Heart left ventricle (tissue), 16 donors: ENCODE measurements at regions not wholly inside any gene's neighbourhood (a gene's known extent, or its start where the extent isn't known, plus 50 kb on each side); places are given as distances from the start of the nearest gene placed in this dataset.

Source experiments
- ATAC-seq, 4 donors: fragments of 200-7000 bp; cut with Tn5 transposase; one replicate each; pipeline ENCODE4 v1.9.1; 2020 to 2022; ENCODE audit warnings: moderate library complexity in 4 of 4, mild to moderate bottlenecking in 3 of 4, moderate number of reproducible peaks in 1 of 4
- DNase-seq, 5 donors: peaks; one replicate each; pipeline ENCODE4 v3.0.0-alpha.2; 2020
- H3K27ac ChIP-seq, 12 donors: fragments of 200-600 bp; sonication (generic) in 4 of 12; one replicate each; pipeline versions ENCODE4 v1.5.0 to v1.8.0; 2016 to 2022; ENCODE audit warnings: mild to moderate bottlenecking in 2 of 12
- H3K27me3 ChIP-seq, 9 donors: fragments of 200-600 bp; sonication (generic) in 2 of 9; one replicate each; pipeline versions ENCODE4 v1.5.1 to v1.8.0; 2016 to 2022; ENCODE audit warnings: mild to moderate bottlenecking in 3 of 9
- H3K36me3 ChIP-seq, 9 donors: fragments of 200-600 bp; sonication (generic) in 2 of 9; one replicate each; pipeline versions ENCODE4 v1.5.0 to v1.8.0; 2018 to 2022; ENCODE audit warnings: mild to moderate bottlenecking in 2 of 9
- H3K4me1 ChIP-seq, 12 donors: fragments of 200-600 bp; sonication (generic) in 4 of 12; one replicate each; pipeline versions ENCODE4 v1.5.0 to v1.8.0; 2016 to 2022; ENCODE audit warnings: mild to moderate bottlenecking in 3 of 12
- H3K4me3 ChIP-seq, 12 donors: fragments of 200-600 bp; sonication (generic) in 4 of 12; one replicate each; pipeline versions ENCODE4 v1.5.0 to v1.8.0; 2017 to 2022; ENCODE audit warnings: mild to moderate bottlenecking in 9 of 12, moderate library complexity in 4 of 12
- H3K9me3 ChIP-seq, 12 donors: fragments of 200-600 bp; sonication (generic) in 4 of 12; one replicate each; pipeline versions ENCODE4 v1.5.0 to v1.8.0; 2016 to 2022; ENCODE audit warnings: mild to moderate bottlenecking in 1 of 12
- POLR2A ChIP-seq, 2 donors: fragments of 450-650 bp; IDR thresholded peaks; one replicate each; pipeline ENCODE4 v1.6.1; 2017; ENCODE audit warnings: antibody characterized with exemption in 2 of 2, mild to moderate bottlenecking in 2 of 2, moderate library complexity in 2 of 2
- WGBS, 4 donors: extraction: QIAGEN DNeasy Blood & Tissue Kit in 2 of 4; methylation state at CpG; one replicate each; pipeline versions ENCODE4 v1.1.5 to v1.1.7; 2013 to 2018; 5-methylcytosine and 5-hydroxymethylcytosine counted together
- intact Hi-C, 10 donors: fragments of 100-400 bp; cut with DNase I; formaldehyde crosslinking; loops; one replicate each; pipeline versions ENCODE4 v1.11.1 to v1.14.2; 2022
- TF ChIP-seq, protein P1 (sequence below), 12 donors: fragments of 200-600 bp; sonication (generic) in 4 of 12; IDR thresholded peaks; one replicate each; pipeline versions ENCODE4 v1.5.0 to v1.8.0; 2018 to 2022; ENCODE audit warnings: antibody characterized with exemption in 12 of 12, mild to moderate bottlenecking in 5 of 12
- donor health status: ischemic (EF 13 %, LVEDD 7.1; RV severe dilation, severe dysfunction).
- donor health status: healthy with polysubstance abuse.
- donor health status: DM: no; HTN: yes; CAD: no.
- donor health status: DM: no; HTN: no; CAD: no.
- donor health status: ischemic (EF 25% LVEDD 6.9; RV normal size, moderate dysfunction).
- donor health status: ischemic (EF 25% LVEDD 5.7; RV mildly dilated, moderate dysfunction).
- donor health status: healthy.
- donor health status: DM: yes; HTN: yes; CAD: no.
- donor health status: ischemic (EF 35%, LVEDD 5.7; RV mildly dilated, moderate dysfunction).
- donor health status: nonischemic (EF 11% LVEDD 7.7; RV severe dilation, severe dysfunction).
- donor health status: DM: yes; HTN: yes; CAD: no.
- donor health status: PGD.
- donor health status: ischemic (EF 29% LVEDD 5.4; RV normal size, mild dysfunction).
- donor health status: nonischemic (EF 23%, LVEDD 6.1; RV moderate dilation, normal function).

GRCh38 chr22:27337676-27338075 is 463.9 kb downstream of the MN1 start:
- Histone ChIP-seq H3K4me1 (no peaks in the 10 kb centered on the region), H3K4me3 (no peak overlapping the region), H3K9me3 (peaks cover 0 to 22% (median 13%) of the 10 kb centered on the region in 12 donors), H3K27me3 (no peaks in the 10 kb centered on the region), H3K27ac (no peak overlapping the region), H3K36me3 (no peaks in the 10 kb centered on the region)
- ATAC-seq (no peak), DNase-seq (no peak)
- TF ChIP-seq POLR2A (IDR thresholded peaks at IDR 0.05), result no peak
- TF ChIP-seq, protein P1, sequence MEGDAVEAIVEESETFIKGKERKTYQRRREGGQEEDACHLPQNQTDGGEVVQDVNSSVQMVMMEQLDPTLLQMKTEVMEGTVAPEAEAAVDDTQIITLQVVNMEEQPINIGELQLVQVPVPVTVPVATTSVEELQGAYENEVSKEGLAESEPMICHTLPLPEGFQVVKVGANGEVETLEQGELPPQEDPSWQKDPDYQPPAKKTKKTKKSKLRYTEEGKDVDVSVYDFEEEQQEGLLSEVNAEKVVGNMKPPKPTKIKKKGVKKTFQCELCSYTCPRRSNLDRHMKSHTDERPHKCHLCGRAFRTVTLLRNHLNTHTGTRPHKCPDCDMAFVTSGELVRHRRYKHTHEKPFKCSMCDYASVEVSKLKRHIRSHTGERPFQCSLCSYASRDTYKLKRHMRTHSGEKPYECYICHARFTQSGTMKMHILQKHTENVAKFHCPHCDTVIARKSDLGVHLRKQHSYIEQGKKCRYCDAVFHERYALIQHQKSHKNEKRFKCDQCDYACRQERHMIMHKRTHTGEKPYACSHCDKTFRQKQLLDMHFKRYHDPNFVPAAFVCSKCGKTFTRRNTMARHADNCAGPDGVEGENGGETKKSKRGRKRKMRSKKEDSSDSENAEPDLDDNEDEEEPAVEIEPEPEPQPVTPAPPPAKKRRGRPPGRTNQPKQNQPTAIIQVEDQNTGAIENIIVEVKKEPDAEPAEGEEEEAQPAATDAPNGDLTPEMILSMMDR (IDR thresholded peaks at IDR 0.05), result no peak
- intact Hi-C loops, result loop anchor here in 2 of 10 donors (10.0 kb wide), 1 partner anchor 583 kb away; no protein-coding TSS in a partner anchor
- 84 to 96% (median 92%) methylated on average over 2 of the region's 2 CpGs for WGBS, 4 donors

DNA sequence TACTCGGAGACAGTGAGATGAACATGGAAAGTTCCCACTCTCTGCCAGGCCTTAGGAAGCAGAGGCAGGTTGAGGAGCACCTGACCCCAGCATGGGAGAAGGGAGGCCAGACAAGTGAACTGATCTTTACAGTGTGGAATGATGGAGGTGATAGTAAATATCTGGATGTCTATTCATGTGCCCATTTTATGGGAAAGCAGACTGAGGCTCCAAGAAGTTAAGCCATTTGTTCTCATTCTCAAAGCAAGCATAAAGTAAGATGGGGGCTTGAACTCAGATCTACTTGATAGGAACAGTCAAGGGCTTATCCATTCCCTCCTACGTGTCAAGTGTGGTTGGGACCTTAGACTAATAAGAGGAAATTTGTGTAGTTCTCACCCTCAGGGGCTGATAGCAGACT is 461.5 kb downstream of the MN1 start:
- Histone ChIP-seq H3K36me3 (no peaks in the 10 kb centered on the region), H3K4me1 (no peaks in the 10 kb centered on the region), H3K4me3 (no peak overlapping the region), H3K27ac (no peak overlapping the region), H3K27me3 (no peaks in the 10 kb centered on the region), H3K9me3 (peaks cover 0 to 35% (median 13%) of the 10 kb centered on the region in 12 donors)
- ATAC-seq (no peak), DNase-seq (no peak)
- intact Hi-C loops, result no loop called here
- 79 to 90% (median 86%) methylated on average over 2 of the region's 2 CpGs for WGBS, 4 donors
- TF ChIP-seq, protein P1 (IDR thresholded peaks at IDR 0.05), result no peak
- no peak for TF ChIP-seq POLR2A (IDR thresholded peaks at IDR 0.05)

DNA sequence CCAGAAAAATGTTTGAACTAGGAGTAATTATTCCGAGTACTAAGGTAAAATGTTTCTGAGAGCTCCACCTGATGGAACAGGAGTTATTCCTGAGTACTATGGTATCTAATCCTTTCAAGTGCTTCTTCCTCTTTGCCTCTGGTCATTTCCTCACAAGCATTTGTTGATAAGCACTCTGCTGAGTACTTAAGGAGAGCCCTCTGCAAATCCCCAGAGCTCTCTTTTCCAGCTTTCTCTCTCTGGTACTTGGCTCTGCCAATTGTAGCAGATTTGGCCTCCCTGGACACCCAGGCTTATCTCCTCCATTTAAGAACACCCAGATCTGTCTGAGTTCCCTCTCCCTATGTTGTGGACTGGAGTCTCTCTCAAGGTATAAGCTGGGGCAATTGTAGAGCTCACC is 457.0 kb downstream of the MN1 start:
- peaks cover 0 to 38% (median 13%) of the 10 kb centered on the region in 12 donors for H3K9me3 ChIP-seq
- no peak for ATAC-seq
- no peak overlapping the region for H3K4me3 ChIP-seq
- DNase-seq, result no peak
- peaks cover 0 to 3% (median 0%) of the 10 kb centered on the region in 9 donors for H3K27me3 ChIP-seq
- H3K36me3 ChIP-seq, result no peaks in the 10 kb centered on the region
- intact Hi-C loops, result no loop called here
- no peaks in the 10 kb centered on the region for H3K4me1 ChIP-seq
- H3K27ac ChIP-seq, result no peak overlapping the region
- TF ChIP-seq, protein P1 (IDR thresholded peaks at IDR 0.05), result no peak
- no peak for TF ChIP-seq POLR2A (IDR thresholded peaks at IDR 0.05)
- 37 to 47% (median 41%) methylated on average over 1 of the region's 1 CpG for WGBS, 4 donors

DNA sequence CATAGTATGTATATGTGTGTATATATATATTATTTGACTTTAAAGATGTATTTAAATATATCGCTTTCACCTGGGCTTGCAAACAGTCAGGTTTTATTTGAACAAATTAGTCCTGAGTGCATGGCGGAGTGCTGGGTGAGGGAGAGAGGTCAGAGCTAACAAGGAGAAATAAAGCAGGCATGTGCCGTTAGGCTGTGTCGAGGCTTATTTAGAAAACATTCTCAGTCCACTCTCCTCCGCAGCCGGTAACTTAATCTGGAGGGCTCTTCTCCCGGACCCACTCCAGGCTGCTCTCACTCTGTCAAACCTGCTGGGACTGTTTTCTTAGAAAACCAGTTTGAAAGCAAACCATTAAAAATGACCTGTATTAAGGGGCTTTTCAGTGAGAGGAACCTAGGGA is 455.9 kb downstream of the MN1 start:
- no peak for DNase-seq
- Histone ChIP-seq H3K27ac (no peak overlapping the region), H3K4me3 (no peak overlapping the region), H3K36me3 (no peaks in the 10 kb centered on the region), H3K9me3 (peaks cover 0 to 47% (median 16%) of the 10 kb centered on the region in 12 donors), H3K4me1 (no peaks in the 10 kb centered on the region), H3K27me3 (peaks cover 0 to 3% (median 0%) of the 10 kb centered on the region in 9 donors)
- intact Hi-C loops, result no loop called here
- WGBS, 4 donors, result 53 to 72% (median 57%) methylated on average over 7 of the region's 7 CpGs
- ATAC-seq, result no peak
- TF ChIP-seq POLR2A (IDR thresholded peaks at IDR 0.05), result no peak
- TF ChIP-seq, protein P1 (IDR thresholded peaks at IDR 0.05), result no peak
